Effector memory CD4-positive, alpha-beta T cell (primary cell): ENCODE measurements at regions not wholly inside any gene's neighbourhood (a gene's known extent, or its start where the extent isn't known, plus 50 kb on each side); places are given as distances from the start of the nearest gene placed in this dataset.

Source experiments
- DNase-seq, 3 donors: peaks; one replicate each; pipeline ENCODE4 v3.0.0-alpha.2; 2020
- H3K27ac ChIP-seq: 2 replicates; pipeline ENCODE4 v1.7.0; 2013; ENCODE audit warnings: mild to moderate bottlenecking, low read length, moderate library complexity; ENCODE audit not compliant: insufficient read depth, poor library complexity, severe bottlenecking
- H3K27me3 ChIP-seq: replicated peaks from 2 replicates; pipeline ENCODE4 v1.7.0; 2013; ENCODE audit warnings: mild to moderate bottlenecking, low read length; ENCODE audit not compliant: insufficient read depth, control insufficient read depth, poor library complexity, severe bottlenecking
- H3K36me3 ChIP-seq: 2 replicates; pipeline ENCODE4 v1.7.0; 2013; ENCODE audit warnings: mild to moderate bottlenecking, low read length, moderate library complexity; ENCODE audit not compliant: control insufficient read depth, insufficient read depth
- H3K4me1 ChIP-seq: 2 replicates; pipeline ENCODE4 v1.7.0; 2013; ENCODE audit warnings: low read length, mild to moderate bottlenecking; ENCODE audit not compliant: control insufficient read depth, insufficient read depth, poor library complexity, severe bottlenecking
- H3K4me3 ChIP-seq: 2 replicates; pipeline ENCODE4 v1.7.0; 2013; ENCODE audit warnings: low read length, low read depth, mild to moderate bottlenecking; ENCODE audit not compliant: insufficient read depth, poor library complexity, severe bottlenecking
- H3K9me3 ChIP-seq: 2 replicates; pipeline ENCODE4 v1.7.0; 2013; ENCODE audit warnings: mild to moderate bottlenecking, low read length, moderate library complexity; ENCODE audit not compliant: control insufficient read depth

DNA sequence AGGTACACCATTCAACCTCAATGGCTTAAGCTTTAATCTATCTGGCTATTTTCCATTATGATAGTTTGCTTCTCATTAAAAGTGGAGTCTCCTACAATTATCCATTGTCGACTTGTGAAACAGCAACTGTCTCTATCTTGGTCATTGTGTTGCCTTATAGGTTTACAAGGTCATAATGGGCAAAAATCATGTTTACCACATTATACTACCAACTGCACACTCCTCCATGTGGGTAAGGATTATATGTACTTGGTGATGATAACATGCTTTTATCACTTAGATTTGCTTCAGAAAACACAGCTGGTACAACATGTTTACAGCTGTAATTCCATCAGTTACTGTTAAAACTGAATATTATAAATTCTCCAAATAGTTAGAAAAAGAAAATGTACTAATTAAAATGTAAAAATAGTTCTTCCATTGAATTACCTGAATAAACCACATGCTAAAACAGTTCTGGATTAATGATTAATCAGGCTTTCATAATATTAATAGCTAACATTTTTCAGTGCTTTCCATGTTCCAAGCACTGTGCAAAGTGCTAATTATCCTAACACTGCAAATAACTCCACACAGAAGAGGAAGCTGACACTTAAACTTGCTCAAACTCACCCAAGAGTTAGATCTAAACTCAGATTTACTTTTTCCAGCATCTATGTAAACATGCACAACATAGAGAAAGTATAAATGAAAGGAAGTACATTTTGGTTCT is 96.7 kb downstream of the OGFRL1 start:
- Histone ChIP-seq H3K27me3 (no peaks in the 10 kb centered on the region), H3K4me1 (no peaks in the 10 kb centered on the region), H3K4me3 (no peak overlapping the region), H3K9me3 (no peaks in the 10 kb centered on the region), H3K27ac (no peak overlapping the region), H3K36me3 (no peaks in the 10 kb centered on the region)
- no peak for DNase-seq

DNA sequence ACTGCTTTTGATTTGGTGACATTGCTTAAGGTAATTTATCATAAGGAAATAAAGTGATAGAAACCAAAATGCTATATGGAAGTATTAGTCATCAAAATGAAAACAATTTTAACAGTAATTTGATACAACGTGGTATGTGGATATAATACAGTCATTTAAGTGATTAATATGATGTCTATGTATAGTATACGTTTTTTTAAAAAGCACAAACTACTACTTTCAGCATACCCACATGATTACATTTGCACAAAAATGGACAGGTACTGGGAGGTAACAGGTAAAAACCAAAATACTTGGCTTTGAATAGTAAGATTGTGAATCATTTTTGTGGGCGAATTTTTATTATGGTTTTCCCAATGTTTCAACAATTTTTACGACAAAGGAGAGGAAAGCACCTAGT is 97.6 kb downstream of the OGFRL1 start:
- no peak overlapping the region for H3K27ac ChIP-seq
- no peak overlapping the region for H3K4me3 ChIP-seq
- H3K36me3 ChIP-seq: no peaks in the 10 kb centered on the region
- H3K9me3 ChIP-seq: no peaks in the 10 kb centered on the region
- no peaks in the 10 kb centered on the region for H3K4me1 ChIP-seq
- DNase-seq: no peak
- no peaks in the 10 kb centered on the region for H3K27me3 ChIP-seq

- Histone ChIP-seq H3K4me3 (no peak overlapping the region), H3K27ac (no peak overlapping the region), H3K36me3 (no peaks in the 10 kb centered on the region), H3K27me3 (no peaks in the 10 kb centered on the region), H3K9me3 (no peaks in the 10 kb centered on the region), H3K4me1 (no peaks in the 10 kb centered on the region)
- no peak for DNase-seq
These were observed 98.6 kb downstream of the OGFRL1 start for GRCh38 chr6:71387179-71387578.

DNA sequence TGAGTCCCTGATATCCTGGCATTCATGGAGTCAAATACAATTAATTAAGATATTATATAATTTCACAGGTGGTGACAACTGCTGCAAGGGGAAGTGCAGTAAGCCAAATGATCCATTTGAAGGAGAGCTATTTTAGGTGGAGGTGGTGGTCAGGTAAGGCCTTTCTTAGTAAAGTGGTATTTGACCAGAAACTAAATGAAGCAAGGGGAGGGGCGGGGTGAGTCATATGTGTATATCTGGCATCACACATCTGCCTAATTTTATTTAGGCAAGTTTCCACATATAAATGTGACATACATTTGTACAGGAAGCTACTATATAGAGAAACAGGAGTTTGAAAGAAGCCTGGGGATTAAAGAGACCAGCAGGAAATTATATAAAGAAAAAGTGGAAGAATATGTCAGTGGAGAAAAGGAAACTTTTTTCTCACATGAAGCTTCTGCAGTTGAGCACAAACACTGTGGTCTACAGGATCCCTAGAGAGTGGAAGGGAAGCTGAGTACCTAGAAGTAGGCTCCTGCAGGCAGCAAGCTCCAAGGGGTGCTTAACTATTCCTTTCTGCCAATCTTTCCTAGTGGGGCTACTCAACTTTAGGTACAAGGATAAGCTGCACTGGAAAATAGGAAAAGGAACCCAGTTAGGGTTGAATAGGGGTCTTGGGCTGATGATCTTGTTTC is 99.6 kb downstream of the OGFRL1 start:
- H3K9me3 ChIP-seq: no peaks in the 10 kb centered on the region
- H3K36me3 ChIP-seq: no peaks in the 10 kb centered on the region
- no peaks in the 10 kb centered on the region for H3K4me1 ChIP-seq
- DNase-seq: no peak
- H3K27me3 ChIP-seq: no peaks in the 10 kb centered on the region
- H3K27ac ChIP-seq: no peak overlapping the region
- H3K4me3 ChIP-seq: no peak overlapping the region

DNA sequence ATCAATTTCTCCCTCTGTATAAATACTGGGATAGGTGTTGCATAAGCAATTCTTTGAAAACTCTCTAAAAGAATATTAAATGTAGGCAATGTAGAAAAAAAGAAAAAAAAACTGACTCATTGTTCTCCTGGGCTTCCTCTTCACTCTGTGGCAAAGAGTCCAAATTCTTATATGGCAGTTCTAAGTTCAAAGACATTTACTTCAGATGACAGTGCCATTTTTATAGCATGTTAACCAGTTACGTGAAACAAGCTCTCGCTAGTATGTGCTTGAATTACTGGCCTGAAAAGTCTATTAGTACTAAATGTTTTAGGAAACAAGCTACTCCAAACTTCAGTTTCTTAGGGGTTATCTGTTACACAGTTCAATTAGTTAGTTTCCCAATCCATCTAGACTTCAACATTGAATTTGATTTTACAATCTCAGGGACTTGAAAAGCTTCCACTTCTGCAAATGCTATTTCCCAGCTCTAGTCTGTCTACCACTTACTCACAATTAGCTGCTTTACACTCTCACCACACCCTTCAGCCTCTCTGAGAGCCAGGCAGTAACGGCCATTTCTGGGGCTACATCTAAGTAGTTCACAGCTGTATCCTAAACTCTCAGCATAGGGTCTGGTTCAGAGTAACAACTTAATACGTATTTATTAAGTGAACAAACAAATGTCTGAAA is 100.4 kb downstream of the OGFRL1 start:
- no peaks in the 10 kb centered on the region for H3K4me1 ChIP-seq
- no peak overlapping the region for H3K4me3 ChIP-seq
- no peak overlapping the region for H3K27ac ChIP-seq

DNA sequence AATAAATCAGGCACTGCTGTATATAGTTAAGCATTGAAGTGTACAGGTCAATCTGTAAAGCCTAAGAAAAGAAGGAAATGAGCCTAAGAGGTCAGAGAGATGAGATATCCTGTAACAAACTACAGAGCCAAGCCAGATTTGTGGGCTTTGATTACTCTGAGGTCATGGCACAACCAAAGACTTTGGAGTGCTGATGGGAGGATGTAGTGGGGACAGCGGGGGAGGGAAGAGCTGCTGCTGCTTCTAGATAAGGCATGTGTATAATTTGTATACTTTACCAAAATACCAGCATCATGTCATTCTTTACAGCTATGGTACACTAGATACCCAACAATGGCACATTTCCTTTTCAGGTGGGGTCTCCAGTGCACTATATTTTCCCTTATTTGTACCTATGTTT is 102.5 kb downstream of the OGFRL1 start:
- Histone ChIP-seq H3K27me3 (no peaks in the 10 kb centered on the region), H3K36me3 (no peaks in the 10 kb centered on the region), H3K9me3 (no peaks in the 10 kb centered on the region), H3K4me3 (no peak overlapping the region), H3K27ac (no peak overlapping the region), H3K4me1 (no peaks in the 10 kb centered on the region)
- DNase-seq: no peak

More for the DNA sequence above, 100.4 kb downstream of the OGFRL1 start:
- H3K9me3 ChIP-seq: no peaks in the 10 kb centered on the region
- no peak for DNase-seq
- no peaks in the 10 kb centered on the region for H3K36me3 ChIP-seq
- no peaks in the 10 kb centered on the region for H3K27me3 ChIP-seq

GRCh38 chr6:71392276-71392675 is 103.7 kb downstream of the OGFRL1 start:
- Histone ChIP-seq H3K9me3 (no peaks in the 10 kb centered on the region), H3K27me3 (no peaks in the 10 kb centered on the region), H3K27ac (no peak overlapping the region), H3K4me3 (no peak overlapping the region), H3K36me3 (no peaks in the 10 kb centered on the region), H3K4me1 (no peaks in the 10 kb centered on the region)
- no peak for DNase-seq

- no peaks in the 10 kb centered on the region for H3K4me1 ChIP-seq
- no peak for DNase-seq
- no peaks in the 10 kb centered on the region for H3K27me3 ChIP-seq
- no peaks in the 10 kb centered on the region for H3K36me3 ChIP-seq
- no peak overlapping the region for H3K4me3 ChIP-seq
- no peak overlapping the region for H3K27ac ChIP-seq
- H3K9me3 ChIP-seq: no peaks in the 10 kb centered on the region
These were observed 104.9 kb downstream of the OGFRL1 start for GRCh38 chr6:71393471-71393870.

DNA sequence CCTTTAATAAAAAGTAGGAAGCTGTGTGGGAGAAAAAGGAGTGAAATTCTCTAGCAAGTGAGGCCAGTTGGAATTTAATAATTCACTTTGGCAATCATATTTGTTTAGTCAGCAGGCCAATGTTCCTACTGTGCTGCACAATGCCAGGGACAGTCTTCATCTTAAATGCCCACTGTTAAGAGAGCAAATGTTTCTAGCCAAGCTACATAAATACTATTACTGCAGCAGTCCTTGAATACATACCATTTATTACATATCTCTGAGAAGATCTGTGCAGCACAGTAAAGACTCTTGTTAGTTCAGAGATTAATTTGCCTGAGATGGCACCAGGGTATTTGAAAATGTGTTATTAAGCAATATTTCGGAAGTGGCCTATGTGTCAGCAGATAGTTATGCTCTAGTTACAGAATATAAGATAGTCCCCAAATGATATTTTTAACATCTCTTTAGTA is 105.4 kb downstream of the OGFRL1 start:
- no peaks in the 10 kb centered on the region for H3K9me3 ChIP-seq
- H3K4me3 ChIP-seq: no peak overlapping the region
- no peak overlapping the region for H3K27ac ChIP-seq
- H3K4me1 ChIP-seq: no peaks in the 10 kb centered on the region
- DNase-seq: no peak
- no peaks in the 10 kb centered on the region for H3K36me3 ChIP-seq
- no peaks in the 10 kb centered on the region for H3K27me3 ChIP-seq

DNA sequence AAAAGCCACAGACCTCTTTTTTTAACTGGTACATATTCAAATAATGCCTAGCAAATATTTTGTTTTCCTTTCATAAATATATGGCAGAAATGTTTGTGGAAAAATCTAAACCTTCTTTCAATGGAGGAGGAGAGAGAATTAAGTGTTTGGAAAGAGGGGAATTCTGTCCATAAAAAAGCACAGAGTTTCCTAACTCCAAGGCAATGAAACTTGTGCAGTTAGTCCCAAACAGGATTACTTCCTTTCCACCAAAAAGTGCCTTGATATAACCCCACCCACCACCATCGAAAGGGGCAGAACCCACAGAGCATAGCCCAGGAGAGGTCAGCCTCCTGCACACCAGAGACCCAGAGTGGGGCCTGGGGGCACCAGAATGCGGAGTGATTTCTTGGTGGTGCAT is 106.3 kb downstream of the OGFRL1 start:
- no peak for DNase-seq
- Histone ChIP-seq H3K4me1 (no peaks in the 10 kb centered on the region), H3K27ac (no peak overlapping the region), H3K27me3 (no peaks in the 10 kb centered on the region), H3K9me3 (no peaks in the 10 kb centered on the region), H3K36me3 (no peaks in the 10 kb centered on the region), H3K4me3 (no peak overlapping the region)
